Endothelial cell (in vitro differentiated cells): ENCODE measurements at regions not wholly inside any gene's neighbourhood (a gene's known extent, or its start where the extent isn't known, plus 50 kb on each side); places are given as distances from the start of the nearest gene placed in this dataset.

Source experiments
- DNase-seq: peaks from one replicate; pipeline ENCODE4 v3.0.0; 2021; ENCODE audit warnings: low spot score
- H3K27ac Mint-ChIP-seq: one replicate; pipeline ENCODE4 v1.8.0; 2021; ENCODE audit warnings: mixed read lengths, inconsistent platforms; ENCODE audit not compliant: unreplicated experiment
- H3K27me3 Mint-ChIP-seq: one replicate; pipeline ENCODE4 v1.8.0; 2021; ENCODE audit warnings: mild to moderate bottlenecking, moderate library complexity, mixed read lengths, inconsistent platforms; ENCODE audit not compliant: unreplicated experiment
- H3K36me3 Mint-ChIP-seq: one replicate; pipeline ENCODE4 v1.8.0; 2021; ENCODE audit warnings: mild to moderate bottlenecking, low read depth, mixed read lengths, inconsistent platforms; ENCODE audit not compliant: unreplicated experiment
- H3K4me1 Mint-ChIP-seq: one replicate; pipeline ENCODE4 v1.8.0; 2021; ENCODE audit warnings: mild to moderate bottlenecking, mixed read lengths, inconsistent platforms; ENCODE audit not compliant: unreplicated experiment
- H3K4me3 Mint-ChIP-seq: one replicate; pipeline ENCODE4 v1.8.0; 2021; ENCODE audit warnings: mild to moderate bottlenecking, mixed read lengths, inconsistent platforms; ENCODE audit not compliant: unreplicated experiment
- H3K9me3 Mint-ChIP-seq: one replicate; pipeline ENCODE4 v1.8.0; 2021; ENCODE audit warnings: mixed read lengths, inconsistent platforms; ENCODE audit not compliant: unreplicated experiment
- TF ChIP-seq, protein P1 (sequence below): fragments of 200-600 bp; sonication (generic); IDR thresholded peaks from one replicate; pipeline ENCODE4 v1.5.0; 2021; ENCODE audit warnings: antibody characterized with exemption; ENCODE audit not compliant: unreplicated experiment

DNA sequence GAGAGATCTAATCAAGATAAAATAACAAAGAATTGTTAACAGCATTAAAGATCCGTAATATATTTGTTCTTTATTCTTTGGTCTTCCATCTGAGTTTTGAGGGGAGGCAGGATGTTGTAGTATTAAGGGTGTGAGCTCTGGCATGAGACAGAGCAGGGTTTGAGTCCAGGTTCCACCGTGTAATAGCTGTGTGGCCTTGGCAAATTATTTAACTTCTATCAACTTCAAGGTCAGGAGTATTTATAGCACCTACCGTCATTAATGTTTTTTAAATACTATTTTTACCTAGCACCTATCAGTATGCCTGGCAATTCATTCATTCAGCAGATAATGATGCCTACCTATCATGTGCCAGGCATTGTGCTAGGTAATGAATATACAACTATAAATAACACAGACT, 180.1 kb upstream of the NABP1 start:
- H3K4me3 Mint-ChIP-seq: no peak overlapping the region
- DNase-seq: no peak
- no peaks in the 10 kb centered on the region for H3K27me3 Mint-ChIP-seq
- TF ChIP-seq, protein P1, sequence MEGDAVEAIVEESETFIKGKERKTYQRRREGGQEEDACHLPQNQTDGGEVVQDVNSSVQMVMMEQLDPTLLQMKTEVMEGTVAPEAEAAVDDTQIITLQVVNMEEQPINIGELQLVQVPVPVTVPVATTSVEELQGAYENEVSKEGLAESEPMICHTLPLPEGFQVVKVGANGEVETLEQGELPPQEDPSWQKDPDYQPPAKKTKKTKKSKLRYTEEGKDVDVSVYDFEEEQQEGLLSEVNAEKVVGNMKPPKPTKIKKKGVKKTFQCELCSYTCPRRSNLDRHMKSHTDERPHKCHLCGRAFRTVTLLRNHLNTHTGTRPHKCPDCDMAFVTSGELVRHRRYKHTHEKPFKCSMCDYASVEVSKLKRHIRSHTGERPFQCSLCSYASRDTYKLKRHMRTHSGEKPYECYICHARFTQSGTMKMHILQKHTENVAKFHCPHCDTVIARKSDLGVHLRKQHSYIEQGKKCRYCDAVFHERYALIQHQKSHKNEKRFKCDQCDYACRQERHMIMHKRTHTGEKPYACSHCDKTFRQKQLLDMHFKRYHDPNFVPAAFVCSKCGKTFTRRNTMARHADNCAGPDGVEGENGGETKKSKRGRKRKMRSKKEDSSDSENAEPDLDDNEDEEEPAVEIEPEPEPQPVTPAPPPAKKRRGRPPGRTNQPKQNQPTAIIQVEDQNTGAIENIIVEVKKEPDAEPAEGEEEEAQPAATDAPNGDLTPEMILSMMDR: no peak
- H3K27ac Mint-ChIP-seq: no peak overlapping the region
- peaks cover 5% of the 10 kb centered on the region for H3K36me3 Mint-ChIP-seq
- no peaks in the 10 kb centered on the region for H3K9me3 Mint-ChIP-seq
- peaks cover 7% of the 10 kb centered on the region for H3K4me1 Mint-ChIP-seq

DNA sequence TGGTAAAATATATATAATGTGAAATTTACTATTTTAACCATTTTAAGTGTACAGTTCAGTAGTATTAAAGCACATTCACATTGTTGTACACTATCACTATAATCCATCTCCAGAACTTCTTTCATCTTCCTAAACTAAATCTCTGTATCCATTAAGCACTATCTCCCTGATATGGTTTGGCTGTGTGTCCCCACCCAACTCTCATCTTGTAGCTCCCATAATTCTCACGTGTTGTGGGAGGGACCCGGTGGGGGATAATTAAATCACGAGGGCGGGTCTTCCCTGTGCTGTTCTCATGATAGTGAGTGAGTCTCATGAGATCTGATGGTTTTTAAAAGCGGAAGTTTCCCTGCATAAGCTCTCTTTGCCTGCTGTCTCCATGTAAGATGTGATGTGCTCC, 178.9 kb upstream of the NABP1 start:
- DNase-seq: no peak
- Mint-ChIP-seq H3K4me1 (peaks cover 7% of the 10 kb centered on the region), H3K27ac (no peak overlapping the region), H3K27me3 (no peaks in the 10 kb centered on the region), H3K36me3 (peaks cover 5% of the 10 kb centered on the region), H3K9me3 (no peaks in the 10 kb centered on the region), H3K4me3 (no peak overlapping the region)
- TF ChIP-seq, protein P1: no peak

DNA sequence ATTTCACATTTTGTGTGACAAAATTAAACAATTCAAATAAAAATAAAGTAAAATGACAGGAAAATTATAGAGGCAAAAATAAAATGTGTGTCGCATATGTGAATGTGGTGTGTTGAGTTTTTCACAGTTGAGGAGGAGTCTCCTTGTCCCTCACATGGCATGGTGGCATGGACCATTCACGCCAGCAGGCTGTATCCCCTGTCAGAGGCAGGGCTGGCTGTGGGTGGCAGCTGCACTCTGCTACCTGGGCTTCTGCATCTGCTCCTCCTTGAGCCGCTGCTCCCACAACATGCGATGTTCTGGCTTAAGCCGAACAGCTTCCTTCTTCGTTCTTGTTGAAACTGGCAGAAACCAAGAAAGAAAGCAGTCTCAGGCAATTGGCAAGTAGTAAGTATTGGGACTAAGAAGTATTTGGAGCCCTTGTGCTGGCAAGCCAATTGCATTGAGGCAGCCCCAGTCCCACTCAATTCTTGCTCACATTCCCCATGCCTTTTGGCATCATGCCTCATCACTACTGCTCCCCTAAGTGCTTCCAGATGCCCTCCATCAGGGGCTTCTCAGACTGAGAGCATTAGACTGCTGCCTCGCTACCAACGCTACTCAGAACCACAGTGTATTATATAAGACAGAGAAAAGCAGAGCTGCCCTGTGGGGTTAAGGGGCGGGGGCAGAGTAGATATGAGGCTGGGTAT, 177.9 kb upstream of the NABP1 start:
- no peaks in the 10 kb centered on the region for H3K36me3 Mint-ChIP-seq
- H3K4me1 Mint-ChIP-seq: peaks cover 7% of the 10 kb centered on the region
- H3K4me3 Mint-ChIP-seq: no peak overlapping the region
- DNase-seq: no peak
- no peaks in the 10 kb centered on the region for H3K27me3 Mint-ChIP-seq
- H3K9me3 Mint-ChIP-seq: no peaks in the 10 kb centered on the region
- no peak overlapping the region for H3K27ac Mint-ChIP-seq
- TF ChIP-seq, protein P1: no peak

GRCh38 chr2:191500566-191500883, 177.4 kb upstream of the NABP1 start:
- no peaks in the 10 kb centered on the region for H3K36me3 Mint-ChIP-seq
- no peak overlapping the region for H3K4me3 Mint-ChIP-seq
- no peaks in the 10 kb centered on the region for H3K9me3 Mint-ChIP-seq
- TF ChIP-seq, protein P1: no peak
- peaks cover 7% of the 10 kb centered on the region for H3K4me1 Mint-ChIP-seq
- no peak for DNase-seq
- H3K27me3 Mint-ChIP-seq: no peaks in the 10 kb centered on the region
- H3K27ac Mint-ChIP-seq: no peak overlapping the region

DNA sequence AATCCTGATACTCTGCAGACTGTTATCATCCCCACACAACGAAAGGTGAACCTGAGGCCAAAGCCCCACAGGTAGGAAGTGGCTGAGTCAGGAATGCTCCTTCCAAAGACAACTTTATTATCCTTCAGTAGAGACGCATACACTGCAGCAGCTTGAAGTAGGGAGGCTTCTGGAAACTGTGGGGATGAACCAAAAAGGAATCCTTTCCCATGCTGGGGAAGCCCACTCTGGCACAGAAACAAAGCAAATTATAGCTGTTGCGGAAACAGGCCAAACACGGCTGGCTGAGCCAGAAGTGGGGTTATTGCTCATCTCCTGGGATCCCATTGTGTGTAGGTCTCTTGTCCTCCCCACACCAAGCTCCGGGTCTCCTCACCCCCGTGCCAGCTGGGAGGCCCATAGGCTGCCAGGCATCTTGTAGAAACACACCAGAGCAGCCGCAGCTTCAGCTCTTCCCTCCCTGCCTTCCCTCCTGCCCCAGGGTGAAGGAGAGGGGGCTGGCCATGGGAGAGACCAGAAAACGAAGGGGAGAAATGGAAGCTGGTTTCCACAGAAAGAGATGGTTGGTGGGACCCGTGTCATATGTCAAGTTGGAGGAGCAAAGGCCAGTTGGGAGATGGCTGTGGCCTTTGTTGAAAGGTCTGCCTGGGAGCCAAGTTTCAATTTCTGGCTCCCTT, 176.9 kb upstream of the NABP1 start:
- no peak for DNase-seq
- H3K4me3 Mint-ChIP-seq: no peak overlapping the region
- TF ChIP-seq, protein P1: no peak
- no peaks in the 10 kb centered on the region for H3K36me3 Mint-ChIP-seq
- no peaks in the 10 kb centered on the region for H3K9me3 Mint-ChIP-seq
- H3K4me1 Mint-ChIP-seq: peaks cover 7% of the 10 kb centered on the region
- H3K27ac Mint-ChIP-seq: no peak overlapping the region
- no peaks in the 10 kb centered on the region for H3K27me3 Mint-ChIP-seq
